ENCODE measurements at regions not wholly inside any gene's neighbourhood (a gene's known extent, or its start where the extent isn't known, plus 50 kb on each side); places are given as distances from the start of the nearest gene placed in this dataset.
"Not testable (repeated sequence)": the region's sequence is repeated elsewhere in the genome, so short reads cannot be mapped to it uniquely, and the experiment has no call there.

- 61% methylated on average over 3 of the region's 3 CpGs for WGBS
- intact Hi-C loops (cut with DNase I); H3K4me3 ChIP-seq; H3K36me3 ChIP-seq; H3K27me3 ChIP-seq; H3K27ac ChIP-seq (replicated peaks in 1 of 4); DNase-seq (ENCODE audit: extremely low spot score); H3K4me1 ChIP-seq; H3K9me3 ChIP-seq: not testable (repeated sequence)
These were observed 818.3 kb downstream of the TTLL7 start for GRCh38 chr1:83180621-83181020.

- WGBS = 79% methylated on average over 6 of the region's 9 CpGs
- H3K4me1 ChIP-seq; H3K27me3 ChIP-seq; H3K27ac ChIP-seq (replicated peaks in 1 of 4); DNase-seq (ENCODE audit: extremely low spot score); intact Hi-C loops (cut with DNase I); H3K36me3 ChIP-seq; H3K9me3 ChIP-seq; H3K4me3 ChIP-seq: not testable (repeated sequence)
These were observed 831.3 kb downstream of the TTLL7 start for GRCh38 chr1:83167634-83168033.

- 93% methylated on average over 3 of the region's 3 CpGs for WGBS
- H3K27me3 ChIP-seq; H3K4me1 ChIP-seq; H3K27ac ChIP-seq (replicated peaks in 1 of 4); intact Hi-C loops (cut with DNase I); H3K4me3 ChIP-seq; DNase-seq (ENCODE audit: extremely low spot score); H3K9me3 ChIP-seq; H3K36me3 ChIP-seq: not testable (repeated sequence)
These were observed 835.0 kb downstream of the TTLL7 start for GRCh38 chr1:83163879-83164475.

GRCh38 chr1:83158924-83159323 lies 840.0 kb downstream of the TTLL7 start:
- H3K36me3 ChIP-seq; H3K27me3 ChIP-seq; DNase-seq (ENCODE audit: extremely low spot score); H3K4me1 ChIP-seq; H3K9me3 ChIP-seq; intact Hi-C loops (cut with DNase I); H3K4me3 ChIP-seq; H3K27ac ChIP-seq (replicated peaks in 1 of 4): not testable (repeated sequence)
- WGBS = no CpG with 5 or more reads among the region's 1 CpG

GRCh38 chr1:83154306-83154705 lies 844.6 kb downstream of the TTLL7 start:
- H3K36me3 ChIP-seq; H3K4me3 ChIP-seq; H3K27me3 ChIP-seq; intact Hi-C loops (cut with DNase I); H3K27ac ChIP-seq (replicated peaks in 1 of 4); H3K9me3 ChIP-seq; DNase-seq (ENCODE audit: extremely low spot score): not testable (repeated sequence)
- H3K4me1 ChIP-seq = peaks cover 0 to 12% (median 9%) of the 10 kb centered on the region in 4 donors
- 62% methylated on average over 1 of the region's 1 CpG for WGBS

GRCh38 chr1:83151167-83151898 lies 847.6 kb downstream of the TTLL7 start:
- intact Hi-C loops (cut with DNase I); H3K4me3 ChIP-seq; DNase-seq (ENCODE audit: extremely low spot score); H3K36me3 ChIP-seq; H3K9me3 ChIP-seq; H3K27me3 ChIP-seq: not testable (repeated sequence)
- TF ChIP-seq POLR2AphosphoS5 (IDR thresholded peaks at IDR 0.05) = peak in 1 of 2 donors; percentile 8
- WGBS = 51% methylated on average over 3 of the region's 3 CpGs
- peak overlapping the region in 3 of 4 donors; percentile 19 to 57 (median 52) for H3K27ac ChIP-seq (replicated peaks in 1 of 4)
- H3K4me1 ChIP-seq = peaks cover 0 to 12% (median 9%) of the 10 kb centered on the region in 4 donors

GRCh38 chr1:83150479-83150878 lies 848.5 kb downstream of the TTLL7 start:
- H3K27ac ChIP-seq (replicated peaks in 1 of 4) = peak overlapping the region in 3 of 4 donors; percentile 19 to 57 (median 52)
- WGBS = 60% methylated on average over 6 of the region's 6 CpGs
- H3K4me3 ChIP-seq; intact Hi-C loops (cut with DNase I); DNase-seq (ENCODE audit: extremely low spot score); H3K9me3 ChIP-seq; H3K27me3 ChIP-seq; H3K36me3 ChIP-seq: not testable (repeated sequence)
- H3K4me1 ChIP-seq = peaks cover 0 to 12% (median 9%) of the 10 kb centered on the region in 4 donors

GRCh38 chr1:83145820-83146219 lies 853.1 kb downstream of the TTLL7 start:
- H3K36me3 ChIP-seq; H3K27me3 ChIP-seq; H3K9me3 ChIP-seq; DNase-seq (ENCODE audit: extremely low spot score); H3K27ac ChIP-seq (replicated peaks in 1 of 4); H3K4me3 ChIP-seq; H3K4me1 ChIP-seq; intact Hi-C loops (cut with DNase I): not testable (repeated sequence)
- WGBS = 72% methylated on average over 2 of the region's 2 CpGs

GRCh38 chr1:83142802-83143201 lies 856.1 kb downstream of the TTLL7 start:
- DNase-seq (ENCODE audit: extremely low spot score); intact Hi-C loops (cut with DNase I); H3K27me3 ChIP-seq; H3K36me3 ChIP-seq; H3K27ac ChIP-seq (replicated peaks in 1 of 4); H3K4me3 ChIP-seq; H3K9me3 ChIP-seq; H3K4me1 ChIP-seq: not testable (repeated sequence)
- 89% methylated on average over 1 of the region's 1 CpG for WGBS

GRCh38 chr1:83135524-83136157 lies 863.3 kb downstream of the TTLL7 start:
- intact Hi-C loops (cut with DNase I); H3K27ac ChIP-seq (replicated peaks in 1 of 4); H3K36me3 ChIP-seq; H3K4me3 ChIP-seq; H3K4me1 ChIP-seq; H3K9me3 ChIP-seq; H3K27me3 ChIP-seq; DNase-seq (ENCODE audit: extremely low spot score): not testable (repeated sequence)
- 74% methylated on average over 1 of the region's 1 CpG for WGBS

GRCh38 chr1:83134322-83135014 lies 864.5 kb downstream of the TTLL7 start:
- H3K4me3 ChIP-seq; DNase-seq (ENCODE audit: extremely low spot score); H3K36me3 ChIP-seq; H3K27ac ChIP-seq (replicated peaks in 1 of 4); H3K9me3 ChIP-seq; H3K4me1 ChIP-seq; H3K27me3 ChIP-seq; intact Hi-C loops (cut with DNase I): not testable (repeated sequence)
- WGBS = 83% methylated on average over 1 of the region's 3 CpGs
